Fibroblast of the aortic adventitia (primary cell): ENCODE measurements at regions not wholly inside any gene's neighbourhood (a gene's known extent, or its start where the extent isn't known, plus 50 kb on each side); places are given as distances from the start of the nearest gene placed in this dataset.

Experiments used
- DNase-seq: peaks from one replicate; pipeline ENCODE4 v3.0.0-alpha.2; 2010; ENCODE audit warnings: low read depth
- H3K4me3 ChIP-seq: 2 replicates; pipeline ENCODE4 v1.5.1; 2011; ENCODE audit warnings: low read depth, mild to moderate bottlenecking, control low read depth, low read length, moderate library complexity
- CTCF ChIP-seq: IDR thresholded peaks from 2 replicates; pipeline ENCODE4 v1.5.1; 2011; ENCODE audit warnings: mild to moderate bottlenecking, low read length, control low read depth, inconsistent platforms; ENCODE audit not compliant: insufficient read depth

- DNase-seq = peak; percentile 43
- no peak overlapping the region for H3K4me3 ChIP-seq
- peak; percentile 36 for TF ChIP-seq CTCF
Measured at GRCh38 chr7:84454174-84454959, 259.8 kb upstream of the SEMA3A start.

GRCh38 chr7:84452618-84453017, 258.0 kb upstream of the SEMA3A start:
- DNase-seq = no peak
- H3K4me3 ChIP-seq = no peak overlapping the region
- no peak for TF ChIP-seq CTCF

GRCh38 chr7:84450772-84451171, 256.2 kb upstream of the SEMA3A start:
- no peak for DNase-seq
- no peak overlapping the region for H3K4me3 ChIP-seq
- TF ChIP-seq CTCF = no peak

GRCh38 chr7:84447636-84448293, 253.2 kb upstream of the SEMA3A start:
- TF ChIP-seq CTCF = no peak
- DNase-seq = no peak
- H3K4me3 ChIP-seq = no peak overlapping the region

- no peak overlapping the region for H3K4me3 ChIP-seq
- no peak for TF ChIP-seq CTCF
- DNase-seq = no peak
Measured at GRCh38 chr7:84446991-84447480, 252.4 kb upstream of the SEMA3A start.

- TF ChIP-seq CTCF = no peak
- no peak for DNase-seq
- no peak overlapping the region for H3K4me3 ChIP-seq
Measured at GRCh38 chr7:84425702-84426259, 231.2 kb upstream of the SEMA3A start.
